Inflammatory macrophage (primary cell): ENCODE measurements at regions not wholly inside any gene's neighbourhood (a gene's known extent, or its start where the extent isn't known, plus 50 kb on each side); places are given as distances from the start of the nearest gene placed in this dataset.
"Not testable (repeated sequence)": the region's sequence is repeated elsewhere in the genome, so short reads cannot be mapped to it uniquely, and the experiment has no call there.

Experiments
- DNase-seq, 2 donors: peaks; one replicate each; pipeline ENCODE4 v3.0.0-alpha.2; 2020 to 2022

DNA sequence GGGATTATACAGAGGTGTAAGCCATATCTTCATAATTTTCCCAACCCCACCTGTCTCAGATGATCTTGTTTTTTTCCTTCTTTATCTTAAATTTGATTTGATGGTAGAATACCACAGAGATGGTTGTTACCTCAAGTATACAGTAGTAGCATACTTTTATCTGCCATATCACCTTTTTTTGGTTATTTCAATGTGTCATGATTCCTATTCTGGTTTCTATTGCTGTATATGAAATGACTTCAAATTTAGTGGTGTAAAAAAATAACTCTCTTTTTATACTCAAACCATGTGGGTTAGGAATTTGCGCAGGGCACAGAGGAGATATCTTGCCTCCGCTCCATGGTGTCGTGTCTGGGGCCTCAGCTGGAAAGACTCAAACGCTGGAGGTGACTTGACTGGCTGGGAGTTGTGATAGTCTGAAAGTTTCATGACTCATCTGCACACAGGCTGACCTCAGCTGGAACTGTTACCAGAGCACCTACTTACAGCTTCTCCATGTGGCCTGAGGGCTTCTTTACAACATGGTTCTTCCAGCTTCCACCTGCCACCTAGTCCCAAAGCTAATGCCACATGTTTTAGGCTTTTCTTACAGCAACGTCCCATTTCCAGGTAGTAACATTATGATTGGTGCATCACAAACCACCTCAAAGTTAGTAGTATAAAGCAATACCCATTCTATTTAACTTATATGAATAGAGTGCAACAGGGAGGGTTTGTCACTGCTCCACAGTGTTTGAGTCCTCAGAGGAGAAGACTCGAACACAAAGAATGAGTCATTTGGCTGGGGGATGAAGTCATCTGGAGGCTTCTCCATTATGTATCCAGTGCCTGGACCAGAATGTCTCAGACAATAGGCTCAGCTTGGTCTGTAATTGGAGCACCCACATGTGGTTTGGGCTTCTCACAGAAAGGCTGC lies 82.3 kb upstream of the XPO1 start:
- DNase-seq, result peak; percentile 8 to 51

DNA sequence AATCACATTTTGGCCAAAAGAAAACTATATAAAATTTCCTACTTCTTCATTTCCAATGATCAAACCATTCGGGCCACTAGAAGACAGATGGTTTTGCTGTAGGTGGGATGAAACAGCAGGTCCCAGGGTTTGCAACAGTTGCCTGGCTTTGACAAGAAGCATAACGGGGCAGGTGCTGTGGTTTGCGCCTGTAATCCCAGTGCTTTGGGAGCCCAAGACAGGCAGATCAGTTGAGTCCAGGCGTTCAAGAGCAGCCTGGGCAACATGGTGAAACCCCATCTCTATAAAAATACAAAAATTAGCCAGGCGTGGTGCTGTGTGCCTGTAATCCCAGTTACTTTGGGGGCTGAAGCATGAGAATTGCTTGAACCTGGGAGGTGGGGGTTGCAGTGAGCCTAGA lies 81.4 kb upstream of the XPO1 start:
- no peak for DNase-seq

DNA sequence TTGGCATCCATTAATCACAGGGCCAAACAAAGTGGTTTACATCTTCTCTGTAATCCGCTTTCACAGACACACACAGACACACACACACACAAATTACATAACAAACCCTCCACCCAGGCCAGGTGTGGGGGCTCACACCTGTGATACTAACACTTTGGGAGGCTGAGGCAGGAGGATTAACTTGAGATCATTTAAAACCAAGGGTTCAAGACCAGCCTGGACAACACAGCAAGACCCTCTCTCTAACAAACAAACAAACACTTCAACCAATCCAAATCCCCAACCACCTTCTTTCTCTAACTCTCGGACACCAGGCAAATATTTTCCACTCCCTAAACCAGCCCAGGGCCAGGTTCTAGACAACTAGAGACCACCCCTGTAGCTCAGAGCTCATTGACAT lies 79.5 kb upstream of the XPO1 start:
- no peak for DNase-seq

DNA sequence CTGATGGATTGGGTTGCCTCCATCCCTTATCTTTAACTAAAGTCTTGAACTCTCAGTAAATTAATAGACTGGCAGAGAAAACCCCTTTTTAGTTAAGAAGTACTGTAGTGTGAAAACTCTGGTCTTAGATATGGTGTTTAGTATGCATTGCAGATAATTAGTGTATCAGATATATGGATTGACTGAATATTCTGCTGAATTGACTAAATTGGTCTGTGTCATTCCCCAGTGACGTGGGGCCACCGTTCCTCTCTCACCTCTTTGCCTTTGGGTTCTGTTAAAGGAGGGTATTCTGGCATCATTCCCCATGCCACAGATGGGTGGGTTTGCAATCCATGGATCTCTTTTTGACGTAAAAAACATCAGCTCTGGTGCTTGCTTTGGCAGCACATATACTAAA lies 67.1 kb upstream of the XPO1 start:
- DNase-seq, result no peak

DNA sequence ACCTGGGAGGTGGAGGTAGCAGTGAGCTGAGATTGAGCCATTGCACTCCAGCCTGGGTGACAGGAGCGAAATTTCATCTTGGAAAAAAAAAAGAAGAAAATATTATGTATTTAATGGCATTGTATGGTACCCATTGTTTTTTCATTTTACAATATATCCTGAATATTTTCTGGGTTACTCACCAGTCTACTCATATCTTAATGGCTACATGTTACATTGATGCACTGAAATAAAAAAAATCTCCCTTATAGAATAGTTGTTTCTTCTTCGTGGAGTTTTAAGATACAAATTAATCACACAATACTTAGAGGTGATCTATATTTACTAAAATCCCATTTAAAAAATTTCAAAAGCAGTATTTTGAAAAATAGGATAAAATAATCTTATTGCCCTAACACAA lies 66.3 kb upstream of the XPO1 start:
- DNase-seq, result no peak

DNA sequence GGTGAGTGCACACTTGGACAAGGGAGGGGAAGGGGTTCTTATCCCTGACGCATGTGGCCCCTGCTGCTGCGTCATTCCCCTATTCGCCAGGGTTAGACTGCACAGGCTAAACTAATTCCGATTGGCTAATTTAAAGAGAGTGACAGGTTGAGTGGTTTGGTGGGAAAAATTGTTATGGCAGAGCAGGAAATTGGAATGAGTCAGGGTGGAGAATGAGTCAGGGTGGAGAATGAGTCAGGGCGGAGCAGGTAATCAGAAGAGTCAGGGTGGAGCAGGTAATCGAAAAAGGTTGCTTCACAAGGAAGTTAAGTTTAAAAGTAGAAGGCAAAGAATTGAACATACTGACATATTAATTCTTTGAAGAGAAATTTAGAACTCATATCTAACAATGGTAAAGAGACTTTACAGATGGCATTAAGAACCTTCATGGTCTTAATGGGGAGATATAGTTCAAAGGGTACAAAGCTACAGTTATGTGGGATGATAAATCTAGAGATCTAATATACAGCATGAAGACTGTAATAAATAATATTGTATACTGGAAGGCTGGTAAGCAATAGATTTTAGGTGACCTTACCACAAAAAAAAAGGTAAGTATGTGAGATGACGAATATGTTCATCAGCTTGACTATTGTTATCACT lies 60.5 kb upstream of the XPO1 start:
- DNase-seq, result not testable (repeated sequence)

DNA sequence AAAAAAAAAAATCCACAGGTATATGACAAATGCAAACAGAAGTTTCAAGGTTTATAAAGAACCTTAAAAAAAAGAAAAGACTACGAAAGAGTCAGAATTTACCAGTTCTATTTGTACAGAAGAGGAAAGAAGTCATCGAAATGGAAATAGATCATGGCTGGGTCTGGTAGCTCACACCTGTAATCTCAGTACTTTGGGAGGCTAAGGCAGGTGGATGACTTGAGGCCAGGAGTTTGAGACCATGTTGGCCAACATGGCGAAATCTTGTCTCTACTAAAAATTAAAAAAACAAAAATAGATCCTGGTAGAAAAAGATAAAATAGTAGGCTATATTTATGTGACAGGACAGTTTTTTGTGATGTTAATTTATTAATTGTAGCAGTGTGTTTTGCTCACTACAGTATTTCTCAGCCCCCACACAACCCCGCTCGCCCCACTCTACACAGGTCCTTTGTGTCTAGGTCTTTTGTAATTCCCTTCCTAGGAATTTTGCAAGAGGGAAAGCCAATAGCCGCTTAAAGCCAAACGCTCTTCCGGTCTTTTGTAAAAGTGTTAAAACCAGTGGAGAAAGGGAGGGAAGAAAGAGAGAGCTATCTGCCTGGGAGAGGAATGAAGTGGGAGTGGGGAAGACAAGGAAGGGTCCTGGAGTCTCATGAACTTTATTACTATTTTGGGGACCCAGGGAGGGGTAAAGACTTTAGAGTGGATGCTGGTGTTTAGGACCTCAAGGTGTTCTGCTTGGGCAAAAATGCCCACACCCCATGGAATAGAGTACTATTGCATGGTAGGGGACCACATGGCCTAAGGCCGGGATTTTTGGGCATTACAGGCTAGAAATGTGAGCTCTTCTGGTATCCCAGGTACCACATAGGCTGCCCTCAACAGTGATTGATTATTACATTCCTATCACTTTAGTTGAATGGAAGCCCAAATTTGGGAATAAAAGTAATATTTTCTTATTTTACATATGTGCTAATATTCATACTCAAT lies 59.4 kb upstream of the XPO1 start:
- DNase-seq, result no peak

DNA sequence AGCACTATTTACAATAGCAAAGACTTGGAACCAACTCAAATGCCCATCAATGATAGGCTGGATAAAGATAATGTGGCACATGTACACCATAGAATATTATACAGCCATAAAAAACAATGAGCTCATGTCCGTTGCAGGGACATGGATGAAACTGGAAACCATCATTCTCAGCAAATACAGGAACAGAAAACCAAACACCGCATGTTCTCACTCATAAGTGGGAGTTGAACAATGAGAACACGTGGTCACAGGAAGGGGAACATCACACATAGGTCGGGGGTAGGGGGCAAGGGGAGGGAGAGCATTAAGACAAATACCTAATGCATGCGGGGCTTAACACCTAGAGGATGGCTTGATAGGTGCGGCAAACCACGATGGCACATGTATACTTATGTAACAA lies 56.0 kb upstream of the XPO1 start:
- not testable (repeated sequence) for DNase-seq

DNA sequence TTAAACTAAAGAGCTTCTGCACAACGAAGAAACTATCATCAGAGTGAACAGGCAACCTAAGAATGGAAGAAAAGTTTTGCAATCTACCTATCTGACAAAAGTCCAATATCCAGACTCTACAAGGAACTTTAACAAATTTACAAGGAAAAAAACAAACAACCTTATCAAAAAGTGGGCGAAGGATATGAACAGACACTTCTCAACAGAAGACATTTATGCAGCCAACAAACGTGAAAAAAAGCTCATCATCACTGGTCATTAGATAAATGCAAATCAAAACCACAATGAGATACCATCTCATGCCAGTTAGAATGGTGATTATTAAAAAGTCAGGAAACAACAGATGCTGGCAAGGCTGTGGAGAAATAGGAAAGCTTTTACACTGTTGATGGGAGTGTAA lies 55.5 kb upstream of the XPO1 start:
- DNase-seq, result not testable (repeated sequence)

DNA sequence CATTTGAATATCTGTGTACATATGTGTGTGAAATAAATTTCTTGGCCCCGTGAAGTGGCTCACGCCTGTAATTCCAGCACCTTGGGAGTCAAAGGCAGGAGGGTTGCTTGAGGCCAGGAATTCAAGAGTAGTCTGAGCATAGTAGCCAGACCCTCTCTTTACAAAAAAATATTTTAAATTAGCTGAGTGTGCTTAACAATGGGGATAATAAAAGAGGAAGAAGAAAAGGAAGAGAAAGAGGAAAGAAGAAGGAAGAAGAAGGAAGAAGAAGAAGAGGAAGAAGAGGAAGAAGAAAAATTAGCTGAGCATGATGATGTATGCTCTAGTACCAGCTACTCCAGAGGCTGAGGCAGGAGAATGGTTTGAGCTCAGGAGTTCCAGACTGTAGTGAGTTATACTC lies 52.1 kb upstream of the XPO1 start:
- DNase-seq, result no peak

DNA sequence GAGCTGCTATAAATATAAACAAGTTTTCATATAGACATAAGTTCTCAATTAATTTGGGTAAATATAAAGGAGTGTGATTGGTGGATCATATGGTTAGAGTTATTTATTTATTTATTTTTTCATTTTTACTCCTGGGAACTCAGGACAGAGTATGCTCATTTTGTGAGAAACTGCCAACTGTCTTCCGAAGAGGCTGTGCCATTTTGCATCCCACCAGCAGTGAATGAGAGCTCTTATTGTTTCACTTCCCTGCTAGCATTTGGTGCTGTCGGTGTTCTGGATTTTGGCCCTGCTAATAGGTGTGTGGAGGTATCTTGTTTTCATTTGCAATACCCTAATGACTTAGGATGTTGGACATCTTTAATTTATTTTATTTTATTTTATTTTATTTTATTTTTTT lies 50.4 kb upstream of the XPO1 start:
- DNase-seq, result no peak
